ENCODE measurements at regions not wholly inside any gene's neighbourhood (a gene's known extent, or its start where the extent isn't known, plus 50 kb on each side); places are given as distances from the start of the nearest gene placed in this dataset.

DNA sequence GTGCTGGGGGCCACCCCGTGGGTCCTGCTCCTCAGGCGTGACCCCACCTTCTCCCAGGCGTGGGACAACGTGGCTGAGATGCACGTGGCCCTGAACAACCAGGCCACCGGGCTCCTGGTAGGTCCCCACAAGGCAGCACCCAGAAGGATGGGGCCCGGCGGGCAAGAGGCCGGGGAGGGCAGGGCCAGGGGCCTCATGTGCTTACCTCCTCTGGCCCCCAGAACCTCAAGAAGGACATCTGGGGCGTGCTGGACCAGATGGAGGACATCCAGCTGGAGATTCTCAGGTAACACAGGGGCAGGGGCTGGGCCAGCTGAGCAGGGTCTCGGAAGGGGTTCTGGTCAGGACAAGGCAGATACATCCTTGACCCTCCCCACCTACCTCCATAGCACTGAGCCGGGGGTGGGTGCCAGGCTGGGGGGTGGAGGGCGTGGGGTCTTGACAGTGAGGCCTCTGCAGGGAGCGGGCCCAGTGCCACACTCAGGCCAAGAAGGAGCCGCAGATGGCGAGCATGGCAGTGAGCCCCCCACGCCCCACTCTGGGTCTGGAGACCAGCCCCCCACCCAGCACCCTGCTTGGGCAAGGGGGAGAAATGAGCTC lies 186.3 kb downstream of the IGLL1 start:
- no peak for TF ChIP-seq POLR2AphosphoS5 (IDR thresholded peaks at IDR 0.05; ENCODE audit: low read depth, low read length)
- TF ChIP-seq, protein P1, sequence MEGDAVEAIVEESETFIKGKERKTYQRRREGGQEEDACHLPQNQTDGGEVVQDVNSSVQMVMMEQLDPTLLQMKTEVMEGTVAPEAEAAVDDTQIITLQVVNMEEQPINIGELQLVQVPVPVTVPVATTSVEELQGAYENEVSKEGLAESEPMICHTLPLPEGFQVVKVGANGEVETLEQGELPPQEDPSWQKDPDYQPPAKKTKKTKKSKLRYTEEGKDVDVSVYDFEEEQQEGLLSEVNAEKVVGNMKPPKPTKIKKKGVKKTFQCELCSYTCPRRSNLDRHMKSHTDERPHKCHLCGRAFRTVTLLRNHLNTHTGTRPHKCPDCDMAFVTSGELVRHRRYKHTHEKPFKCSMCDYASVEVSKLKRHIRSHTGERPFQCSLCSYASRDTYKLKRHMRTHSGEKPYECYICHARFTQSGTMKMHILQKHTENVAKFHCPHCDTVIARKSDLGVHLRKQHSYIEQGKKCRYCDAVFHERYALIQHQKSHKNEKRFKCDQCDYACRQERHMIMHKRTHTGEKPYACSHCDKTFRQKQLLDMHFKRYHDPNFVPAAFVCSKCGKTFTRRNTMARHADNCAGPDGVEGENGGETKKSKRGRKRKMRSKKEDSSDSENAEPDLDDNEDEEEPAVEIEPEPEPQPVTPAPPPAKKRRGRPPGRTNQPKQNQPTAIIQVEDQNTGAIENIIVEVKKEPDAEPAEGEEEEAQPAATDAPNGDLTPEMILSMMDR (IDR thresholded peaks at IDR 0.05): no peak
